ENCODE measurements at regions not wholly inside any gene's neighbourhood (a gene's known extent, or its start where the extent isn't known, plus 50 kb on each side); places are given as distances from the start of the nearest gene placed in this dataset.

DNA sequence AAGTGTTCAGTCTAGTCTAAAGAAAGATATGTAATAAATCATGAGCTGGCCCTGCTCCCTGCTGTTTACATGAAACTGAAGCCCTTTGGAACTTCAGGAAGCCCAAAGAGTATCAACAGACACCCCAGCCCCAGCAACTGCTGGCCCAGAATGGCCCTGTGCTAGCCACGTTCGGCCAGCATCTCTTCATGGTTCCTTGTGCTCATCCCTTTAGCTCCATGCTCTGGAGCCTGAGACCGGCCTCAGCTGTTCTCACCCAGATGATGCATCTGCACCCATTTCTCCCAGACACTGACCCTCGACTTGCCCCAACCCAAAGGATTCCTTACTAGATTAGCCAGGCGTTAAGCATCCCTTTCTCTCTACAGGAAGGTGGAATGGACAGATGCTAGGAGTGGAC is 207.3 kb downstream of the HS3ST3B1 start:
- TF ChIP-seq, protein P1, sequence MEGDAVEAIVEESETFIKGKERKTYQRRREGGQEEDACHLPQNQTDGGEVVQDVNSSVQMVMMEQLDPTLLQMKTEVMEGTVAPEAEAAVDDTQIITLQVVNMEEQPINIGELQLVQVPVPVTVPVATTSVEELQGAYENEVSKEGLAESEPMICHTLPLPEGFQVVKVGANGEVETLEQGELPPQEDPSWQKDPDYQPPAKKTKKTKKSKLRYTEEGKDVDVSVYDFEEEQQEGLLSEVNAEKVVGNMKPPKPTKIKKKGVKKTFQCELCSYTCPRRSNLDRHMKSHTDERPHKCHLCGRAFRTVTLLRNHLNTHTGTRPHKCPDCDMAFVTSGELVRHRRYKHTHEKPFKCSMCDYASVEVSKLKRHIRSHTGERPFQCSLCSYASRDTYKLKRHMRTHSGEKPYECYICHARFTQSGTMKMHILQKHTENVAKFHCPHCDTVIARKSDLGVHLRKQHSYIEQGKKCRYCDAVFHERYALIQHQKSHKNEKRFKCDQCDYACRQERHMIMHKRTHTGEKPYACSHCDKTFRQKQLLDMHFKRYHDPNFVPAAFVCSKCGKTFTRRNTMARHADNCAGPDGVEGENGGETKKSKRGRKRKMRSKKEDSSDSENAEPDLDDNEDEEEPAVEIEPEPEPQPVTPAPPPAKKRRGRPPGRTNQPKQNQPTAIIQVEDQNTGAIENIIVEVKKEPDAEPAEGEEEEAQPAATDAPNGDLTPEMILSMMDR (IDR thresholded peaks at IDR 0.05), result no peak
- TF ChIP-seq POLR2A (IDR thresholded peaks at IDR 0.05), result no peak
- DNase-seq (ENCODE audit: low spot score in 2 of 2), result no peak
- intact Hi-C loops (cut with DNase I; ENCODE audit: low total_unique reads), result no loop called here
- WGBS, 2 donors, result 90 to 97% methylated on average over 5 of the region's 5 CpGs
- no peak overlapping the region for H3K4me3 ChIP-seq (ENCODE audit: low read depth, poor library complexity, severe bottlenecking)

DNA sequence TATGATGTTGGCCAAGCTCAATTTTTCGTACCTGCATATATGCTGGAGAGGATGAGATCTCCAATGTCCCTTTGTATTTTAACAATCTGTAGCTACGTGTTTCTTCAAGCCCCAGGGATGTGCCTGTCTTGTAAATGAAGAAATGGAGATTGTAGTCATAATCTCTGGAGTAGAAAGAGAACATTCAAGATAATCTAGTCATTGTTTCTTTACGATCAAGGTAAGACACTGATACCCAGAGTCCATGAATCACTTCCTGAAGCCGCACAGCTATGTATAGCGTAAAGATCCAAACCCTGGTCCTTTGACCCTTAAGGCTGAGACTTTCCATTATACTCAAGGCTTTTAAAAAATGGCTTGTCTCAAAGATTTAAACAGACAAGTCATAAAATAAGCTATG is 205.5 kb downstream of the HS3ST3B1 start:
- no peak overlapping the region for H3K4me3 ChIP-seq (ENCODE audit: low read depth, poor library complexity, severe bottlenecking)
- no peak for DNase-seq (ENCODE audit: low spot score in 2 of 2)
- intact Hi-C loops (cut with DNase I; ENCODE audit: low total_unique reads), result no loop called here
- WGBS, 2 donors, result 84 to 91% methylated on average over 5 of the region's 5 CpGs
- TF ChIP-seq POLR2A (IDR thresholded peaks at IDR 0.05), result no peak
- TF ChIP-seq, protein P1 (IDR thresholded peaks at IDR 0.05), result no peak

DNA sequence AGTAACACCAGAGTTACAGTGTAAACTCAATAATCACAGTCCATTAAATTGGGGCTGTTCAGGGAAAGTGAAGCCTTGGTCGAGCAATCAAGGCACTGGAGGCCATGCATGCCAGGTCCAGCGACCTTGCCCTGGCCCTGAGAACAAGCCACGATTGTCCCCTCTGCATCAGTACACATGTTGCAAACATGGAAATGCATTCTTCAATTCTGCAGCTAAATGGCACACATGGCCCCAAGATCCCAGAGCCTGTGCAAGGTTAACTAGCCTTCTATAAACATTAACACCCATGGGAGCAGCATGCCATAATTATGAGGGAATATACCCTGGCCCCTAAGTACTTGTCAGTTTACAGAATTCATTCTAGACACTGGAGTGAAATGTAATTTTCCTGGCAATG is 204.7 kb downstream of the HS3ST3B1 start:
- DNase-seq (ENCODE audit: low spot score in 2 of 2), result no peak
- intact Hi-C loops (cut with DNase I; ENCODE audit: low total_unique reads), result no loop called here
- H3K4me3 ChIP-seq (ENCODE audit: low read depth, poor library complexity, severe bottlenecking), result no peak overlapping the region
- WGBS, 2 donors, result 61 to 73% methylated on average over 3 of the region's 3 CpGs
- no peak for TF ChIP-seq POLR2A (IDR thresholded peaks at IDR 0.05)
- TF ChIP-seq, protein P1 (IDR thresholded peaks at IDR 0.05), result no peak

DNA sequence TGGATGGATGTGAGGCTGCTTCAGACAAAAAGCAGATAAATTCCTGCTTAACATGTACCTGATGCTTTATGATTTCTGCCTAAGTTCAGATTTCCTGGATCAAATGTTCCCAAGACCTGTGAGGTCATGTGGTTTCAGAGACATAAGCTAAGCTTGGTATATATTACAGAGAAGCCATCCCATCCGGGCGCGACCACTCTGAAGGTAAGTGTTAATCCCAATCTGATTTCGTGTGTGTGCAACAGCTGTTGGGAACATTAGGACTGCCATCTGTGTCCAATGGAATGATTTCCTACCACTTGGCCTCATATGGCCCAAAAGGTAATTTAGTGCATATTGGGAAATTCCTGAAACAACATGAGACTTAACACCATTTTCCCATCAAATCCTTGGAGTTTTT is 199.1 kb downstream of the HS3ST3B1 start:
- 60 to 72% methylated on average over 4 of the region's 4 CpGs for WGBS, 2 donors
- H3K4me3 ChIP-seq (ENCODE audit: low read depth, poor library complexity, severe bottlenecking), result no peak overlapping the region
- TF ChIP-seq, protein P1 (IDR thresholded peaks at IDR 0.05), result no peak
- no peak for TF ChIP-seq POLR2A (IDR thresholded peaks at IDR 0.05)
- intact Hi-C loops (cut with DNase I; ENCODE audit: low total_unique reads), result no loop called here
- DNase-seq (ENCODE audit: low spot score in 2 of 2), result no peak

DNA sequence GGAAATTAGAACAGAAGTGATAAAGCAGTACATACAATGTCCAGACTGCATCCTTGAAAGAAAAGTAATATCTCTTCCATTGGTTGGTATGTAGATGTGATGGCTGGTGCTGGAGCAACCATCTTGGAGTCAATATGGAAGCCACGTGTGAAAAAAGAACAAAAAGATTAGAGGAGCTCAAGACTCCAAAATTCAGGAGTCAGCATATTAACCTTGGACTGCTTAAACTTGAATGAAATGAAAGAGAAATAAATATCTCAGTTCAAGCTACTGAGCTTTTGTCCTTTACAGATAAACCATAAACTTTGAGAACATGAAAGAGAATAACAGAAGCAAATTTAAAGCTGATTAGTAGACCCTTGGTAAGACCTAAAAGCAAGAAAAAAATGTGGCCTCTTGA is 197.9 kb downstream of the HS3ST3B1 start:
- 84 to 90% methylated on average over 1 of the region's 1 CpG for WGBS, 2 donors
- no peak overlapping the region for H3K4me3 ChIP-seq (ENCODE audit: low read depth, poor library complexity, severe bottlenecking)
- DNase-seq (ENCODE audit: low spot score in 2 of 2), result no peak
- intact Hi-C loops (cut with DNase I; ENCODE audit: low total_unique reads), result no loop called here
- TF ChIP-seq, protein P1 (IDR thresholded peaks at IDR 0.05), result no peak
- TF ChIP-seq POLR2A (IDR thresholded peaks at IDR 0.05), result no peak

DNA sequence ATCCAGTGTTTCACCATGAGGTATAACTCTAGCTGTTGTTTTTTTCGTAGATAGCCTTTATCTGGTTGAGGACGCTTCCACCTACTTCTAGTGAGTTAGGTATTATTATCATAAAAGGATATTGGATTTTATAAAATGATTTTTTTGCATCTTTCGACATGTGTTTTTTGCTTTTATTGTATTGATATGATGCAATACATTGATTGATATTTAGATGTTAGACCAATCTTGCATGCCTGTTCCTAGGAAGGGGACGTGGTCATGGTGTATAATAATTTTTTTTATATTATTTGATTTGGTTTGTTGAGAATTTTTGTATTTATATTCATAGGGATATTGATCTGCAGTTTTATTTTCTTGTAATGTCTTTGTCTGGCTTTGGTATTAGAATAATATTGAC is 193.3 kb downstream of the HS3ST3B1 start:
- WGBS, 2 donors, result 89 to 94% methylated on average over 4 of the region's 4 CpGs
- no peak for DNase-seq (ENCODE audit: low spot score in 2 of 2)
- intact Hi-C loops (cut with DNase I; ENCODE audit: low total_unique reads), result no loop called here
- no peak for TF ChIP-seq POLR2A (IDR thresholded peaks at IDR 0.05)
- TF ChIP-seq, protein P1 (IDR thresholded peaks at IDR 0.05), result no peak
- no peak overlapping the region for H3K4me3 ChIP-seq (ENCODE audit: low read depth, poor library complexity, severe bottlenecking)
